ENCODE measurements at regions not wholly inside any gene's neighbourhood (a gene's known extent, or its start where the extent isn't known, plus 50 kb on each side); places are given as distances from the start of the nearest gene placed in this dataset.

GRCh38 chr16:88286301-88286923 lies 96.3 kb upstream of the ZNF469 start:
- Mint-ChIP-seq H3K27ac (no peak overlapping the region), H3K9me3 (ENCODE audit: insufficient read depth) (no peaks in the 10 kb centered on the region), H3K27me3 (no peaks in the 10 kb centered on the region), H3K4me3 (no peak overlapping the region), H3K4me1 (no peaks in the 10 kb centered on the region)
- intact Hi-C loops (cut with micrococcal nuclease) = no loop called here
- CTCF ChIA-PET = interaction anchor here (0.9 kb wide), 1 partner anchor 9 kb away, joined by 3 read pairs; no protein-coding TSS in a partner anchor
- Histone ChIP-seq H3K36me3 (replicated peaks in 1 of 2; ENCODE audit: control extremely low read depth in 1 of 2, control insufficient read depth in 1 of 2, extremely low read depth in 1 of 2, insufficient read depth in 2 of 2, low read length in 1 of 2) (no peaks in the 10 kb centered on the region), H3K4me1 (ENCODE audit: control insufficient read depth in 2 of 2, insufficient read depth in 2 of 2, low read length in 2 of 2) (no peaks in the 10 kb centered on the region), H3K4me3 (ENCODE audit: control extremely low read depth in 1 of 5, extremely low read depth in 1 of 5, insufficient read depth in 1 of 5, low read depth in 2 of 5, low read length in 4 of 5) (no peak overlapping the region), H3K9me3 (ENCODE audit: control extremely low read depth in 1 of 3, control insufficient read depth in 2 of 3, insufficient read depth in 1 of 3, low read length in 2 of 3) (peaks cover 0 to 45% (median 27%) of the 10 kb centered on the region in 3 donors), H3K4me2 (replicated peaks; ENCODE audit: low read depth, low read length, poor library complexity, severe bottlenecking) (no peak overlapping the region), H3K9ac (ENCODE audit: low read length) (no peak overlapping the region), H4K20me1 (ENCODE audit: control insufficient read depth, insufficient read depth, low read length, poor library complexity, severe bottlenecking) (no peaks in the 10 kb centered on the region), H3K27ac (ENCODE audit: low read length in 2 of 2) (no peak overlapping the region), H3K27me3 (replicated peaks in 1 of 4; ENCODE audit: control extremely low read depth in 1 of 4, control insufficient read depth in 3 of 4, insufficient read depth in 4 of 4, low read length in 3 of 4) (no peaks in the 10 kb centered on the region), H3K79me2 (ENCODE audit: control insufficient read depth, insufficient read depth, low read length) (no peaks in the 10 kb centered on the region), H2AFZ (ENCODE audit: insufficient read depth, low read depth, low read length, poor library complexity, severe bottlenecking) (no peak overlapping the region)
- TF ChIP-seq EZH2 (IDR thresholded peaks at IDR 0.05; ENCODE audit: borderline replicate concordance, insufficient read depth, low read depth, low read length, poor library complexity, severe bottlenecking) (no peak), CTCF (IDR thresholded peaks at IDR 0.05) (no peak)
- DNase-seq (no peak), ATAC-seq (ENCODE audit: low read depth) (no peak)
- POLR2A ChIA-PET = no interaction called here
- 88% methylated on average over 7 of the region's 10 CpGs for WGBS (ENCODE audit: insufficient coverage)

GRCh38 chr16:88287219-88287618 lies 95.5 kb upstream of the ZNF469 start:
- H3K4me3 ChIP-seq (ENCODE audit: control extremely low read depth in 1 of 5, extremely low read depth in 1 of 5, insufficient read depth in 1 of 5, low read depth in 2 of 5, low read length in 4 of 5) = no peak overlapping the region
- H3K27me3 ChIP-seq (replicated peaks in 1 of 4; ENCODE audit: control extremely low read depth in 1 of 4, control insufficient read depth in 3 of 4, insufficient read depth in 4 of 4, low read length in 3 of 4) = no peaks in the 10 kb centered on the region
- H3K9me3 ChIP-seq (ENCODE audit: control extremely low read depth in 1 of 3, control insufficient read depth in 2 of 3, insufficient read depth in 1 of 3, low read length in 2 of 3) = peaks cover 0 to 53% (median 27%) of the 10 kb centered on the region in 3 donors
- POLR2A ChIA-PET = no interaction called here
- DNase-seq = no peak
- H3K4me3 Mint-ChIP-seq = no peak overlapping the region
- no peaks in the 10 kb centered on the region for H4K20me1 ChIP-seq (ENCODE audit: control insufficient read depth, insufficient read depth, low read length, poor library complexity, severe bottlenecking)
- intact Hi-C loops (cut with micrococcal nuclease) = no loop called here
- WGBS (ENCODE audit: insufficient coverage) = 100% methylated on average over 1 of the region's 3 CpGs
- no peak overlapping the region for H3K27ac Mint-ChIP-seq
- no peaks in the 10 kb centered on the region for H3K4me1 Mint-ChIP-seq
- H3K9me3 Mint-ChIP-seq (ENCODE audit: insufficient read depth) = no peaks in the 10 kb centered on the region
- ATAC-seq (ENCODE audit: low read depth) = no peak
- H3K27me3 Mint-ChIP-seq = no peaks in the 10 kb centered on the region
- H2AFZ ChIP-seq (ENCODE audit: insufficient read depth, low read depth, low read length, poor library complexity, severe bottlenecking) = no peak overlapping the region
- H3K79me2 ChIP-seq (ENCODE audit: control insufficient read depth, insufficient read depth, low read length) = no peaks in the 10 kb centered on the region
- CTCF ChIA-PET = interaction anchor here (0.9 kb wide), 1 partner anchor 8 kb away, joined by 3 read pairs; no protein-coding TSS in a partner anchor
- no peak overlapping the region for H3K4me2 ChIP-seq (replicated peaks; ENCODE audit: low read depth, low read length, poor library complexity, severe bottlenecking)
- no peaks in the 10 kb centered on the region for H3K4me1 ChIP-seq (ENCODE audit: control insufficient read depth in 2 of 2, insufficient read depth in 2 of 2, low read length in 2 of 2)
- no peak overlapping the region for H3K9ac ChIP-seq (ENCODE audit: low read length)
- no peaks in the 10 kb centered on the region for H3K36me3 ChIP-seq (replicated peaks in 1 of 2; ENCODE audit: control extremely low read depth in 1 of 2, control insufficient read depth in 1 of 2, extremely low read depth in 1 of 2, insufficient read depth in 2 of 2, low read length in 1 of 2)
- no peak overlapping the region for H3K27ac ChIP-seq (ENCODE audit: low read length in 2 of 2)
- TF ChIP-seq EZH2 (IDR thresholded peaks at IDR 0.05; ENCODE audit: borderline replicate concordance, insufficient read depth, low read depth, low read length, poor library complexity, severe bottlenecking) (no peak), CTCF (IDR thresholded peaks at IDR 0.05) (peak; percentile 46)
